ENCODE measurements at regions not wholly inside any gene's neighbourhood (a gene's known extent, or its start where the extent isn't known, plus 50 kb on each side); places are given as distances from the start of the nearest gene placed in this dataset.

DNA sequence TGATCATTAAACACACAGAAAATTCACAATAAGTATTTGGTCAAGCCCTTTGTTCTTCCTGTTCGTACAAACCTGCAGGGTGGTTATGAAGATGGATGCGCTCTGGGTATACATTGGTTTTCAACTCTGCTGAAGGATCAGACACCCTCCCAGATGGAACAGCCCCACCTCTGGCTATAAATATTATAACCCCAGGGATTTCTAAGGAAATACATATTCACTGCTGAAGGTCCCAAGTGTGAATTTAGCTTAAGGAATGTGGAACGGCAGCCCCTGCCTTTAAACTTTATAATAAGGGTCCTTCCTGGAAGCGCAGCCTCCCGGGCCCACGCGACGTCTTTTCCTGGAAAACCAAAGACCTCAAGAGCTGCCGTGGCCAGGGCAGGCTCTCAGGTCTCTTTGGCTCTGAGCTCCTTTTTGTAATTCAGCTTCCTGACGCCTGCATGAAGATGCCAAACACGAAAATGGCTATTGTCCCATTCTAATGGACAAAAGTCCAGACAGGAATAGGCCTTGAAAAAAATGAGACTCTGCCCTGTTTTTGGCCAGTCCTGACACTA is 172.4 kb upstream of the SSTR4 start:
- TF ChIP-seq, protein P1, sequence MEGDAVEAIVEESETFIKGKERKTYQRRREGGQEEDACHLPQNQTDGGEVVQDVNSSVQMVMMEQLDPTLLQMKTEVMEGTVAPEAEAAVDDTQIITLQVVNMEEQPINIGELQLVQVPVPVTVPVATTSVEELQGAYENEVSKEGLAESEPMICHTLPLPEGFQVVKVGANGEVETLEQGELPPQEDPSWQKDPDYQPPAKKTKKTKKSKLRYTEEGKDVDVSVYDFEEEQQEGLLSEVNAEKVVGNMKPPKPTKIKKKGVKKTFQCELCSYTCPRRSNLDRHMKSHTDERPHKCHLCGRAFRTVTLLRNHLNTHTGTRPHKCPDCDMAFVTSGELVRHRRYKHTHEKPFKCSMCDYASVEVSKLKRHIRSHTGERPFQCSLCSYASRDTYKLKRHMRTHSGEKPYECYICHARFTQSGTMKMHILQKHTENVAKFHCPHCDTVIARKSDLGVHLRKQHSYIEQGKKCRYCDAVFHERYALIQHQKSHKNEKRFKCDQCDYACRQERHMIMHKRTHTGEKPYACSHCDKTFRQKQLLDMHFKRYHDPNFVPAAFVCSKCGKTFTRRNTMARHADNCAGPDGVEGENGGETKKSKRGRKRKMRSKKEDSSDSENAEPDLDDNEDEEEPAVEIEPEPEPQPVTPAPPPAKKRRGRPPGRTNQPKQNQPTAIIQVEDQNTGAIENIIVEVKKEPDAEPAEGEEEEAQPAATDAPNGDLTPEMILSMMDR (IDR thresholded peaks at IDR 0.05) = no peak
- TF ChIP-seq POLR2AphosphoS5 (IDR thresholded peaks at IDR 0.05) (no peak), POLR2A (IDR thresholded peaks at IDR 0.05) (no peak)

Measured in sigmoid colon (tissue), 4 donors.